BJ (cell line): ENCODE measurements at regions not wholly inside any gene's neighbourhood (a gene's known extent, or its start where the extent isn't known, plus 50 kb on each side); places are given as distances from the start of the nearest gene placed in this dataset.

Experiments
- CTCF ChIA-PET: fragments of 350-600 bp; formaldehyde crosslinking; extraction: SDS; loops from one replicate; lab custom pipeline; 2021; ENCODE audit warnings: antibody characterized with exemption, inconsistent platforms; lab: Yijun Ruan, JAX
- POLR2A ChIA-PET: fragments of 300-600 bp; sonication (Branson Sonifier 250); formaldehyde crosslinking; extraction: SDS; loops from one replicate; lab custom pipeline; 2021; ENCODE audit warnings: antibody characterized with exemption; lab: Charles Lee
- DNase-seq: peaks from one replicate; pipeline ENCODE4 v3.0.0-alpha.2; 2011; ENCODE audit warnings: low read depth
- H3K27me3 ChIP-seq: 2 replicates; pipeline ENCODE4 v1.6.0; 2011; ENCODE audit warnings: low read length; ENCODE audit not compliant: control insufficient read depth, insufficient read depth
- H3K36me3 ChIP-seq: 2 replicates; pipeline ENCODE4 v1.5.1; 2011; ENCODE audit warnings: low read length; ENCODE audit not compliant: control insufficient read depth, insufficient read depth
- H3K4me3 ChIP-seq: 2 replicates; pipeline ENCODE4 v1.5.1; 2011; ENCODE audit warnings: low read depth, mild to moderate bottlenecking, control low read depth, low read length
- TF ChIP-seq, protein P1 (sequence below): IDR thresholded peaks from 2 replicates; pipeline ENCODE4 v1.5.1; 2011; ENCODE audit warnings: low read depth, mild to moderate bottlenecking, control low read depth, inconsistent platforms, low read length, moderate library complexity; ENCODE audit not compliant: insufficient read depth

DNA sequence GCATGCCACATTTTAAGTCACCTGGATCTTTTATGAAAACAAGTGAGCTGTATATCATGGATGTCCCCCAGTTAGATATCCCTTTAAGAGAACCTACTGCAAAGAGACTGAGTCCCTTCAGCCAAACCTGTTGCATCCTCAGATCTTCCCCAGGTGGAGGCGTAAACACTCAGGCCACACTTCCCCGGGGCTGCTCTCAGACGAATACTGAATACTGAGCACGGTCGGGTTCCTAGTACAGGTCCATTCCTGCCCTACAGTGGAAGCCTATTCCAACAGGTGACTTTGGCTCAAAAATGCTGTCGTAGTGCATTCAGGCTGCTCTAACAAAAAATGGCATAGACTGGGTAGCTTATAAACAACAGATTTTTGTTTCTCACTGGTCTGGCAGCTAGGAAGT lies 320.2 kb upstream of the CLNK start:
- no peaks in the 10 kb centered on the region for H3K36me3 ChIP-seq
- no peak overlapping the region for H3K4me3 ChIP-seq
- DNase-seq: no peak
- ChIA-PET CTCF (no interaction called here), POLR2A (no interaction called here)
- no peaks in the 10 kb centered on the region for H3K27me3 ChIP-seq
- TF ChIP-seq, protein P1, sequence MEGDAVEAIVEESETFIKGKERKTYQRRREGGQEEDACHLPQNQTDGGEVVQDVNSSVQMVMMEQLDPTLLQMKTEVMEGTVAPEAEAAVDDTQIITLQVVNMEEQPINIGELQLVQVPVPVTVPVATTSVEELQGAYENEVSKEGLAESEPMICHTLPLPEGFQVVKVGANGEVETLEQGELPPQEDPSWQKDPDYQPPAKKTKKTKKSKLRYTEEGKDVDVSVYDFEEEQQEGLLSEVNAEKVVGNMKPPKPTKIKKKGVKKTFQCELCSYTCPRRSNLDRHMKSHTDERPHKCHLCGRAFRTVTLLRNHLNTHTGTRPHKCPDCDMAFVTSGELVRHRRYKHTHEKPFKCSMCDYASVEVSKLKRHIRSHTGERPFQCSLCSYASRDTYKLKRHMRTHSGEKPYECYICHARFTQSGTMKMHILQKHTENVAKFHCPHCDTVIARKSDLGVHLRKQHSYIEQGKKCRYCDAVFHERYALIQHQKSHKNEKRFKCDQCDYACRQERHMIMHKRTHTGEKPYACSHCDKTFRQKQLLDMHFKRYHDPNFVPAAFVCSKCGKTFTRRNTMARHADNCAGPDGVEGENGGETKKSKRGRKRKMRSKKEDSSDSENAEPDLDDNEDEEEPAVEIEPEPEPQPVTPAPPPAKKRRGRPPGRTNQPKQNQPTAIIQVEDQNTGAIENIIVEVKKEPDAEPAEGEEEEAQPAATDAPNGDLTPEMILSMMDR: no peak

DNA sequence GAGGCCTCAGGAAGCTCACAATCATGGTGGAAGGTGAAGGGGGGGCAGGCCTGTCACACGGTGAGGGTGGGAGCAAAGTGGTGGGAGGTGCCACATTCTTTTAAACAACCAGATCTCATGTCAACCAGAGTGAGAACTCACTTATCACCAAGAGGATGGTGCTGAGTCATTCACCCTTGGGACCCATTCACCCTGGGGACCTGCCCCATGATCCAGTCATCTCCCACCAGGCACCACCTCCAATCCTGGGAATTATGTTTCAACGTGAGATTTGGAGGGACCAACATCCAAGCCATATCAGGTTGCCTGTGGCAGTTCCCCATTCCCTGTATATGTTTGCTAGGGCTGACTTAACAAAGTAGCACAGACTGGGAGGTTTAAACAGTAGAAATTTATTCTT lies 318.4 kb upstream of the CLNK start:
- no peak for DNase-seq
- H3K27me3 ChIP-seq: no peaks in the 10 kb centered on the region
- ChIA-PET CTCF (interaction anchor here (1.5 kb wide), 1 partner anchor 9 kb away, joined by 3 read pairs; no protein-coding TSS in a partner anchor), POLR2A (no interaction called here)
- TF ChIP-seq, protein P1: no peak
- H3K4me3 ChIP-seq: no peak overlapping the region
- no peaks in the 10 kb centered on the region for H3K36me3 ChIP-seq

DNA sequence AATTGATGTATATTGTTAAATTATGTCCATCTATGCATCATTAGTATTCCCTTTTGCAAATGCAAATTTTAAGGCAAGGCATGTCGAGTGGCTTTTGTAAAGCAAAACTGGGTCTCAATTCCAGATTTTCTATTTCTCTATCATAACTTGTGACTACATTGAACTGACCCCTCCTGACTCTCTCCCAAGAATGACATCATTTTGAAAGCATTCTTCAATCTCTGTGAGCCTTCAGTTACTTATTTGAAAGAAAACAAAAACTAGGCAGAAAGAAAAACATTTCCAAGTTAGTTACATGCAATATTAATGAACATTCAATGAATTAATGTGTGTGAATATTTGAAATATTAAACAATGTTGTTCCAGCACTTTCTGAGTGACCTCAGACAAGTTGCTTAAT lies 314.3 kb upstream of the CLNK start:
- POLR2A ChIA-PET: no interaction called here
- no peak overlapping the region for H3K4me3 ChIP-seq
- TF ChIP-seq, protein P1: no peak
- no peaks in the 10 kb centered on the region for H3K27me3 ChIP-seq
- no peak for DNase-seq
- no peaks in the 10 kb centered on the region for H3K36me3 ChIP-seq
- CTCF ChIA-PET: interaction anchor here (0.7 kb wide), 1 partner anchor 11 kb away, joined by 3 read pairs; no protein-coding TSS in a partner anchor

DNA sequence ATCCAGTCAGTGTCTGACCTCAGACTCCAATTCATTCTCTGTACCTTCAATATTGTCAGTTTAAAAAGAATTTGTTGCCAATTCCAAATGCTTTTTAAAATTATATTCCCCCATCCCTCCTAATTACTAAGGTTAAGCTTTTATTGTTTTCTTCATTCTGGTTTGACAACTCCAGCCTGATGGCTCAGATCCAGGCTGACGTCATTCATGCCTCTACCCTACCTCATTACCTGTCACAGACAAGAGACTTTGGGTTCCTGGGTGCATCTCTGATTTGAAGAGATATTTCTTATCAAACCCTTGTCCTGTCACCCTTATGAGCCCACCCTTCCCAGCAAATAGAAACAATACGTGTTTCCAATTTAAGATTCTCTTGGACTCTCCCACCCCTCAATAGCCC lies 300.2 kb upstream of the CLNK start:
- POLR2A ChIA-PET: no interaction called here
- TF ChIP-seq, protein P1: no peak
- Histone ChIP-seq H3K27me3 (no peaks in the 10 kb centered on the region), H3K4me3 (no peak overlapping the region), H3K36me3 (no peaks in the 10 kb centered on the region)
- CTCF ChIA-PET: no interaction called here
- no peak for DNase-seq

DNA sequence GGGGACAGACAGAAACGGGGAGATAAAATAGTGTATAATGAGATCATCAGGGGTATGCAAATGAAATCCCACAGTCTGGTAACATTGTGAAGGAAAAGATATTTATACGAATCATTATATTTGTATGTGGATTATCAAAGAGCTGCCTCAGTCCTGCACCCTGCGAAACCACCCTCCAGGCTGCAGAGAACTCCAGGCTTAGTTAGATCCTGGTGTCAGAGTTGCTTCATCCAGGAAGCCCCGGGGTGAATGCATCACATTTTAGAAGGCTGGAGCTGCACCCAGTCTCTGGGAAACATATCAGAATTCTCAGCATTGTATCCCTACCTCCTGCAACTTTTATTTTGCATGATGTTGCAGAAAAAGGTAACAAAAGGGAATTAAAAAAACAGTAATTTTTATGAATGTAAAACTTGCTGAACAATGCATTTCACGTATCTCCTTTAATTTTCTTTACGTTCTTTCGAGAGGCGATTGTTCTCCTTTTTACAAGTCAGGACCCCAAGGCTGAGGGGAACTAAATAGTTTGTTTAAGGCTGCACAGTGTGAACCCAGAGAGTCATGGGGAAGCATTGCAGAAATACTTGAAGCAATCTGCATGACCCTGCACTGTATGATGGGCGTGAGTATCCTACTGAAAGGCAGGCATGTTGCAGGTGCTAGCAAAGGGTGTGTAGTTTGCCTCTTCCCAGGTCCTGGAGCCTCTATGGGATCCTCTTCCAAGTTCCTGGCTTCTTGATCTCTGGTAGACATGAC lies 299.5 kb upstream of the CLNK start:
- no peaks in the 10 kb centered on the region for H3K27me3 ChIP-seq
- CTCF ChIA-PET: no interaction called here
- DNase-seq: no peak
- H3K36me3 ChIP-seq: no peaks in the 10 kb centered on the region
- no peak overlapping the region for H3K4me3 ChIP-seq
- TF ChIP-seq, protein P1: no peak
- POLR2A ChIA-PET: no interaction called here
